ENCODE measurements at regions not wholly inside any gene's neighbourhood (a gene's known extent, or its start where the extent isn't known, plus 50 kb on each side); places are given as distances from the start of the nearest gene placed in this dataset.

DNA sequence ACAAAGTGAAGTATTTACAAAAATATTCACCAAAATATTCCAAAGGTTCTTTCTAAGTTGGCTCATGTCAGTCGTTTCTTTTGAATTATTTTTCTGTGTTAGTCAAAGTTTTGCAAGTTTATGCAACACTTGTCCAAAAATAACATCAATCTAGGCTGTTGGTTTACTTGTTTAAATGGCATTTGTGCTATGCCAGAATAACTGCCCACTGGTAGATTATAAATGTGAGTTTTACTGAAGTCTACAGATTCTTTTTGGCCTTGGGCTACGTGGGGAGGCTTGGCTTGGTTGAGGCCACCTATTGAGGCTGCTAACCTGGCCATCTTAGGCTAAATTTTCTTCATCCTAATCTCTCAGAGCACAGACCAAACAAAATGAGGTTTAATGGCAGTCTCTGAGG is 1091.9 kb upstream of the RAG2 start:
- no peak for DNase-seq (ENCODE audit: low read depth in 1 of 2, low spot score in 1 of 2)

DNA sequence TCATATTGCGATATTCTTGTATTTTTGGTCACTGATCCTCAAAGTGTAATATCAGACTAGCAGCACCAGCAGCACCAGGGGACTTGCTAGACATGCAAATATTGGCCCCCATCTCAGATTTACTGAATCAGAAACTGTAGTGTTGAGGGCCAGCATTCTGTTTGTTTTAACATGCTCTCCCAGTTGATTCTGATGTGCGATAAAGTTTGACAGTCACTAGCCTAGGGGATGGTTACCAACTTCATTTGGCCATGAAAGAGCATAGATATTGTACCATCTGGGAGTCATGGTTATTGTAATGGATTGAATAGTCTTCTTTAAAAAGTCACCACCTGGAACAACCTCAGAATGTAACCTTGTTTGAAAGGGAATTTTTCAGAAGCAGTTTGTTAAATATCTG is 1090.4 kb upstream of the RAG2 start:
- DNase-seq (ENCODE audit: low read depth in 1 of 2, low spot score in 1 of 2), result no peak

DNA sequence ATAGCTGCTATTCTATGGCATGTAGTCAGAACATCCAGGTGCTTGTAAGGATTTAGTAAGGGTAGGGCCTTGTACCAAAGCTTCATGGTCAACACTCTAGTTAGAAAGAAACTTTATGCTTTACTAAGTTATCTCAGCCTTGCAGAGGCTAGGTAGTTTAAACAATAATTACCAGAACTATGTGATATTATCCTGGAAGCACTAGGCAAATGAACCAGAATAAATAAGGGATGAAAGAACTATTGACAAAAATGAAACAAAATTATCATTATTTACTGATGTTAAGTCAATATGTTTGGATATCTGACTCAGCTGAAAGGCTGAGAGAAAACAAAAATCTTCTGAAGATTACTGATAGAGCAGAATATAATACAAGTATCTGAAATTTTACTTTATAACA is 1089.1 kb upstream of the RAG2 start:
- no peak for DNase-seq (ENCODE audit: low read depth in 1 of 2, low spot score in 1 of 2)

DNA sequence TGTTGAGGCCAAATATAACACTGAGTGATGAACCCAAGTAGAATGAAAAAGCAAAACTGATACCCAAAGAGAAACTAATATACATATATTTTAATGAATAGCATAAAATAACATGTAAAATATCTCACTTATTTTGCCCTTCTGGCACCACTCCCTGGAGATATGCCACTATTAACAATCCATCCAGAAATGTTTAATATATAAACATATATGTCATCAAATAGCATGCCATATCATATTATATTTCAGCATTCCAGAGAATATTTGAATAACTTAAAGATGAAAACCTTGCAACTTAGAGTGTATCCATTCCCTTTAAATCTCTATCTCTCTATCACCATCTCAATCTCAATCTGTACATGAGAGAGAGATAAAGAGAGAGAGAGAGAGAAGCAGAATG is 1073.3 kb upstream of the RAG2 start:
- DNase-seq (ENCODE audit: low read depth in 1 of 2, low spot score in 1 of 2), result no peak

DNA sequence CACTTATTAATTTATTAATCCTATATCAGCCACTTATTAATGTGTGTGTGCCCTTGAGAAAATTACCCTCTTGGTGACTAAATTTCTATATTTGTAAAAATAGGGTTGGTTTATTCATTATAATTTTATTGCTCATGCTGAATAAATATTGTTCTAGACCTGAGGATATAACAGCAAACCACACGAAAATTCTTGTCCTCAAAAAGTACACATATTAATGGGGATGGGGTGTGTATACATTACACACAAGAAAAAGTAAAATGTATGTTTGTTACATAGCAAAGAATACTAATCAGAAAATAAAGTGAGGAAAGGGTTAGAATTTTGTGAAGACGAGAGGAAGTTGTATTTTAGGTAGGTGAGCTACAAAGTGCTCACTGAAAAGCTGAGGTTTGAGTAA is 1068.9 kb upstream of the RAG2 start:
- no peak for DNase-seq (ENCODE audit: low read depth in 1 of 2, low spot score in 1 of 2)

DNA sequence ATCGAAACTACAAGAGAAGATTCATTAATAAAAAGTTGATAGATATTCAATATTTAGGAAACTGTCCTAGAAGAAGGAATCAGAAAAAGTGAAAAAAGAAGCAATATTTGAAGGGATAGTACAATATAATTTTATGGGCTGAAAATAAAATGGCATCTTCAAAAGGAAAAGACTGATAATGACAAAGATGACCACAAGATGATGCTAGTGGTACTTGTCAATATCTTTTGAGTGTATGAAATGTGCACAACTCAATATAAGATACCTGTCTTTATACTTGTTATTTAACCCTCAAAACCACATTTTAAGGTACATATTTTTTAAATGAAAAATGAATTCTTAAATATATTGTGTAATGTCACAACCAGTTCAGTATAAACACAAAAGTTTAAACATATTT is 1059.6 kb upstream of the RAG2 start:
- DNase-seq (ENCODE audit: low read depth in 1 of 2, low spot score in 1 of 2), result no peak

DNA sequence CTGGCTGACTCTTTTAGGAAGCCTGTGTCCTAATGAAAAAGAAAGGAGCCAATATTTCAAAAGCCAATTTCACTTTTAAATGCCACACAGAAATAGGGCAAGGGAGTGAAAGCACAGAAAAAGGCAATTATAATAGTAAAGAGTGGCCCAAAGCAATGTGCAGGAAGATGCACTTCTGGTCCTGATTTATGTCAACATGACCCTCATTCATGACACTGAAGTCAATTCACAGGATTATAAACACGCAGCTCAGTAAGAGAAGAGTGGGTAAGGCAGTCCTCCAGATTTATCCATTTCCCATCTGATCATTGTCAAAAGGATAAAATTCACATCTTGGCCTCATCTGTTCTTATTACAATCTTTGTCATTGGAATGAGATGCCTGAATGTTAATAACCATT is 1049.7 kb upstream of the RAG2 start:
- no peak for DNase-seq (ENCODE audit: low read depth in 1 of 2, low spot score in 1 of 2)

DNA sequence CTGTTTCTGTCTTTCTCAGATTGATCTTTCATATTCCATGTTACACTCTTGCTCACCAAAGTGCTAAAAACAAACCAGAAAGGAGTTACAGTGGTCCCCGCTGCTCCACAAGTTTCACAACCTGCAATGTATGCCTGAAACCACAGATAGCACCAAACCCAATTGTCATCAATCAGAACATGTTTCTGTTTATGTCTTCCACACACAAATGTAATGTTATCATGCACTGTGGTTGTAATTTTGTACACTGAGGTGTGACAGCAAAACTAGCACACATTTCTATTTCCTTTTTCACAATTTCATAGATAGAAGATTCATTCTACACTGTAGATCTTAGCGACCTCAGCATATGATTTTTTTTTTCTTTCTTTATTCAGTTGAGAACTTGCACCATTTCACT is 1045.9 kb upstream of the RAG2 start:
- no peak for DNase-seq (ENCODE audit: low read depth in 1 of 2, low spot score in 1 of 2)

DNA sequence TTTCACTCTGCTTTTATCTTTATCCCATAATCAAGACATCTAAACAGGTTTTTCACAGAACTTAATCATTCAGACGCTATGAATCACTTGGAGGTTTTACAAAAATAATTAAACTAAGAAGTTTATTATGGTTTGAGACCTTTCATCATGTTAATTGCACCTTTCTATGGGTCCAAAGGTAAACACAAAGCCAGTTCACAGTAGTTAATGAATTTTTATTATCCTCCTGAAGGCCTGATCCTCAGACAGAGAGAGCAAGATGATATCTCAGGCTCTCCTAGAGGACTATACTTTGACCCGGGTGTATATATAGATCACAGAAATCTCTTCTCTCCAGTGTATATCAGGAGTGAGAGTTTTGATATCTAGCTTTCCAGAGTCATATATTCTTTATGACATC is 1044.3 kb upstream of the RAG2 start:
- DNase-seq (ENCODE audit: low read depth in 1 of 2, low spot score in 1 of 2), result no peak

DNA sequence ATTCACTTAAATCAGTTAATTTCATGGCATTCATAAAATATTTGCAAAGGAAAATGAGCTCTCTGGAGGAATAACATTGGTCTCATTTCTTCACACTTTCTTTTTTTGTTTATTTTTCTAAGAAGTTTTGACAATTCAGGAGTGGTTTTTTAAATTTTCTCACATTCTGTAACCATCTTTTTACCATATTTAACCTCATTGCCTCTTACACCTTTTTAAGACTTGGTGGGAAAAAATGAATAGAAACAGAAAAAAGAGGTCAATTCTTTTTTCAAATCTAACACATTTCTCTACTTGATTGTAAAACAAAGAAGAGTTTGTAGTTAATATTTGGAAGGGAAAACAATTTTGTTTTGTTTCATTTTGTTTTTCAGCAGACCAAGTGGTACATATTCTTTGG is 1034.7 kb upstream of the RAG2 start:
- DNase-seq (ENCODE audit: low read depth in 1 of 2, low spot score in 1 of 2), result no peak

DNA sequence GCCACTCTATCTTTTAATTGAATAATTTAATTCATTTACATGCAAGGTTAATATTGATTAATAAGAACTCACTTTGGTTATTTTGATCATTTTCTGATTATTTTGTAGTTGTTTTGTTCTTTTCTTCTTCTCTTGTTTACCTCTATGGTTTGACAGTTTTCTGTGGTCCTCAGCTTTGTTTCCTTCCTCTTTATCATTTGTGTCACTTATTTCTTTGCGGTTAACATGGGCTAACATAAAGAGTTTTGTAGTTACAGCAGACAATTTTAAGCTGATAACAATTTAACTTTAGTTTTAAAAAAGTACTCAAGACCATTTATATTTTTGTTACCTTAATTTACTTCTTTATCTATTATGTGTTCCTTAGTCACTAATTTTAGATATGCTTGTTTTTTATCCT is 1032.8 kb upstream of the RAG2 start:
- no peak for DNase-seq (ENCODE audit: low read depth in 1 of 2, low spot score in 1 of 2)

DNA sequence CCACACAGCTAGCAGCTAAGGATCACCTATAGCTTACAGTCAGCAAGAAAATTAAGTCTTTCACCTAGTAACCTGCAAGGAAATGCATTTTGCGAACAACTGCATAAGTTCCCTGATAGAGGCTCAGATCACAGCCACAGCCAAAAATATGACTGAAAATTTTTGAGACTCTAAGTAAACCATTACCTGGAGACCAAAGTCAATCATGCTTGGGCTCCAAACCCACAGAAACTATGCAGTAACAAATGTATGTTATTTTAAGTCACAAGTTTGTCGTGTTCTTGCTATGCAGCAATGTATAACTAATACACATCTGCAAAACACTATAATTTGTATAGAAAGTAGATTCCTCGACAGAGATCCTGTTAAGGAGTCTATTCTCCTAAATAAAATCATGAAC is 1025.7 kb upstream of the RAG2 start:
- DNase-seq (ENCODE audit: low read depth in 1 of 2, low spot score in 1 of 2), result no peak

DNA sequence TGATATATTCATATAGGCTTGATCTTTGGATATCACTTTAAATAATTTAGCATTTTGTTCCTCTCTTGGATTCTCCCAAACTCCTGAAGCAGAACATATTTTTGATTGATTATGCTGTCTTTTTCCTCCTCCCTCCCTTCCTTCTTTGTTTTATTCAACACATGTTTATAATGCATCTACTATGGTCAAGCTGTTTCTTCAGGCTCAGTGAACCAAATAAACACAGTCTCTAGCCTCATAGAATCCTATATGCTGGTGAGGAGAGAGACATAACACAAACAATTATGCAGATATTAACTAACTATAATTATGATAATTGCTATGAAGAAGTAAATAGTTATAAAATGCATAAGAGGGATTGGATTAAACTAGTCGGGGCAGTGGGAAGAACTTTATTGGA is 1023.6 kb upstream of the RAG2 start:
- DNase-seq (ENCODE audit: low read depth in 1 of 2, low spot score in 1 of 2), result no peak

DNA sequence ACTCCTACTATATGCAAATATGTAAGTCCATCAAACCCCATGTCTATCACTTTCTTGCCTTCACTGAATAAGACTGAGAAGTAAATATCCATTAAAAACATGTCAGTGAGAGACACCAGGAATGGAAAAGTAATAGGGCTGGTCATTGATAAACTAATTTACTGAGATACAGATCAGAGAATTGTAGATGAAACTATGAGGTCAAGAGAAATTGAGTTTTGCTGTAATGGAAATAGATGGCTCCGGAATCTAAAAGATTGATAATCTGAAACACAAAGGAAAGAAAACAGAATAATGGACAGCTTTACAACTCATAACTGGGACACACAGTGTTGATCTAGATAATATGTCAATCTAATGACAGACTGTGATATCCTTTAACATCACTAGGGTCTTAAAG is 1018.3 kb upstream of the RAG2 start:
- no peak for DNase-seq (ENCODE audit: low read depth in 1 of 2, low spot score in 1 of 2)

DNA sequence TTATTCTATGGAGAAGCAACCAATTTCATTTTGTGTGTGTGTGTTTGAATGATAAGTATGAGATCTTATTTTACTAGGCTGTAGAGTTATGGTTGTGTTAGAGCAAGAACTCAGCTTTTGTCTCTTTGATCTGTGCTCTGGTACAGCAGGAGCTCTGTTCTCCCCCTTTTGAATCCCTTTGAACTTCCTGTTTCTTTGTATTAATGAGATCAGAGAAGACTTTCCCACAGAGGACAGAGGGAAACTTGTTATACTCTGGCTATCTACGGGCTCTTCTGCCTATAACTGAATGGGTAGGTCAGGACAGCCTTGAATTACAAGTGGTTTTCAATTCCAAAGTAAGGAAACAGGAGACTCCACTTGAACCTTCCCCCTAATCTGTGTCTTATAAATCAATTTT is 1015.0 kb upstream of the RAG2 start:
- no peak for DNase-seq (ENCODE audit: low read depth in 1 of 2, low spot score in 1 of 2)

DNA sequence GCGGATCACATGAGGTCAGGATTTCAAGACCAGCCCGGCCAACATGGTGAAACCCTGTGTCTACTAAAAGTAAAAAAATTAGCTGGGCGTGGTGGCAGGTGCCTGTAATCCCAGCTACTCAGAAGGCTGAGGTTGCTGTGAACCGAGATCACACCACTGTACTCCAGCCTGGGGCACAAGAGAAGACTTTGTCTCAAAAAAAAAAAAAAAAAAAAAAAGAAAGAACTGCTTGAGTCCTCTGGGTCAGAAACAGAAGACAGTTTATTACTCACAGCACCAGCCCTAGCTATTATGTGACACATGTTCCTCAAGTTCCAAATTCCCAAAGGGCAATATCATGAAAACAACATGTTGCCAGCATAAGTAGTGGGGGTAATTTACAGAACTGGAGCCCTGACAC is 1014.1 kb upstream of the RAG2 start:
- no peak for DNase-seq (ENCODE audit: low read depth in 1 of 2, low spot score in 1 of 2)

DNA sequence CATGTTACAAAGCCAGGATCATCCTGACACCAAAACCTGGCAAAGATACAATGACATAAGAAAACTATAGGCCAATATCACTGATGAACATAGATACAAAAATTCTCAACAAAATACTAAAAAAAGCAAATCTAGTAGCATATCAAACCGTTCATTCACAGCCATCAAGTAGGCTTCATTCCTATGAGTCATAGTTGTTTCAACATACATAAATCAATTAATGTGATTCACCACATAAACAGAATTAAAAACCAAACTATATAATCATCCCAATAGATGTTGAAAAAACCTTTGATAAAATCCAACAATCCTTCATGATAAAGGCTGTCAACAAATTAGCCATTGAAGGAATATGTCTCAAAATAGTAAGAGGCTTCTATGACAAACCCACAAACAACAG is 1007.2 kb upstream of the RAG2 start:
- no peak for DNase-seq (ENCODE audit: low read depth in 1 of 2, low spot score in 1 of 2)

DNA sequence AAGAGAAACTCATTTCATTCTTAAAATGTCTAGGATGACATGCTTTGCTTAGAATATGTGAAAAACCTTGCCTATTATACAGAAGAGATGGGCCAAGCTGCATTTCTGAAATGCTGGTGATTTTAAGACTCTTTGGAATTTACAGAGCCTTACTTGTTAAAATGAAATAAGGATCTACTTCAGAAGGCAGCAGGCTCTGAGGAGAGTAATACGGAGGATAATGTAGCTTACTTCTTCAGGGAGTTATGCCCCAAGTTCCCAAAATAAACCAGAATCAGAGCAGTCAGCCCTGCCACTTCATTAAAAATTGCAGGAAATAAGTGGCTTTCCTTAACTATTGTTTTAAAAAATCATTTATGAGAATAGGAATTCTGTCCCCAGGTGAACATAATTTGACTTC is 1000.3 kb upstream of the RAG2 start:
- DNase-seq (ENCODE audit: low read depth in 1 of 2, low spot score in 1 of 2), result no peak

DNA sequence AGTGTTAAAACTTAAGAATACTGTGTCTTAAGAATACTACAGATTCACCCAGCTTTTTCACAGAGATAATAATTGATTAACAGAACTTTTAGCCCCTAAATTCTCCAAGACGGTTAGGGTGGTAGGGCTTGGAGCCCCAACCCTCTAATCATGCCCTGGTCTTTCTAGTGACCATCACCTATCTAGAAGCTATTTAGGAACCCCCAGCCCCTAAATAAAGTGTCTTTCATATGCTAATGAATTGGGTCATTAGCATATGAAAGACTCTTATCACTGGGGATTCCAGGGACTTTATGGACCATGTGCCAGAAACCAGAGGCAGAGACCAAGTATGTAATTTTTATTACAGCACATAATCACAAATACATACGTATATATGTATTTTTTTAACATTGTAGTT is 999.7 kb upstream of the RAG2 start:
- DNase-seq (ENCODE audit: low read depth in 1 of 2, low spot score in 1 of 2), result no peak

DNA sequence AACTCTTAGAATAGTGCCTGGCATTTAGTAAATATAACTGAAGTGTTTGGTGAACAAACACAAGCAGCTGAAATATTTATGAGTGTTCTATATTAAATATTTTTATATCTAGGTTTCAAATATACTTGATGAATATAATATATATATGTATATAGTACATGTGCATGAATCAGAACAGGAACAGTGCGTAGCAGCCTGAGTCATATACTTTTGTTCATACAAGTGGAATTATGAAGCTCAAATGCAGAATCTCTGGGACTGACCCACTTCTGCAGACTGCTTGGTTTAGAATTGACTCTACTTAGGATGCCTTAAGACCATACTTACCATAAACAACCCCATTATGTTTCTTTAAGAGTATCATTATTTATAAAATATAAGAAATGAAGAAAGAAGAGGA is 997.8 kb upstream of the RAG2 start:
- DNase-seq (ENCODE audit: low read depth in 1 of 2, low spot score in 1 of 2), result no peak

DNA sequence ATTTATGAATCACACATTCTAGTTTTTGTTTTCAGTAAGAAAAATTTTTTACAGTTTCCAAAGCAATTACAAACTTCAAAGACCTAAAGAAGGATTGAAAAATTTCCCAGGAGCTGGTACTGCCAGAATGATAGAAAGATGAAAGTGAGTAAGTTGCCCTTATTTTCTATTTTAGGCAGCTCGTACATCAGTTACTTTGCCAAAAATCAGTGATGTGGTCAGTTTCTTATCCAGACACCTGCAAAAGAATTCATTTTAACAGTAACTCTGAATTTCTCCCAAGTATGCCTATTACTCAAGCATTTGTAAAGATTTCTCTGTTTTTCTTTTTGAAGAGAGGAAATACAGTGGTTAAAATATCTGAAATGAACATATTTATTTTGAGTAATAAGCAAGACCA is 976.3 kb upstream of the RAG2 start:
- no peak for DNase-seq (ENCODE audit: low read depth in 1 of 2, low spot score in 1 of 2)

DNA sequence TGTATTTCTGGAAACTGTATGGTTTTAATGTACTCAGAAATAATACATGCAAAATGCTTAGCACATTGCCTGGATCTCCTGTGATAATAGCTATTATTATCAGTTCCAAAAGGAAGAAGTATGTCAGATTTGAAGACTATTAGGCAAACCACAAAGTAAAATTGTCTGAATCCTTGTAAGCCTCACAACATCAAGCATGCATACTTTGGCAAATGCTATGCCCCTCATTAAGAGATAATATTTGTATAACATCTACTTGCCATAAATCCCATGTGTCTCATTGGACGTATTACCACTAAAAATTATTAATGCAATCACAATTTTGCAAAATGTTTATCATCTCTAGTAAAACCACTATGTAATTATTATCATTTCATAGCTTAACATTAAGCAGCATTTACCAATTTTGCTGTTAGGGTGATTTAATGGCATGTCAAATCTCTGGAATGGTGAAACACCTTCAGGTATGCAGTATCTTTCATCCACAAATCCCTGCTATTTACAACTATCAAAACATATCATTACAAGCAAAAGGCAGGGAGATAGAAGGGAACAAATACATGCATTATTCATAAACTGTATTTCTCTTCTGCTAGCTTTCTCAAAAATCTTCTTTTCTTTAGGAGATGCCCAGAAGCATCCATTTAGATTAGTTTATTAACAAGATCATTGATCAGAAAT is 974.6 kb upstream of the RAG2 start:
- DNase-seq (ENCODE audit: low read depth in 1 of 2, low spot score in 1 of 2), result no peak

DNA sequence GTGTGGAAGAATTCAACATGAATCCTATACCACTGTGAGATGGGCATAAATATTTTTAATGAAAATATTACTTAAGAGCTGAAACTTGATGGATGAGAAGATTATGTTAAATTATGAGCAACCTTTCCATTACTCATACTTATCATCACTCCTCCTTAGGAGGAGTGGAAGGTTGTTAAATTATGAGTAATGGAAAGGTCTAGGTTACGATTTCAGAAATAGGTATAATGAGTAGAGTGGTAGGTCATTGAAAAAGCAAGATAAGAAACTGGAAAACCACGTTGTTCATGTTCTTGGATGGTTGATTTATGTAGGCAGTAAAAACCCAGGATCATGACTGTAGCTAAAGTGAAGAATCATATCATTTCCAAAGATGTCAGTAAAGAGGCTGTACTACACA is 973.2 kb upstream of the RAG2 start:
- no peak for DNase-seq (ENCODE audit: low read depth in 1 of 2, low spot score in 1 of 2)

DNA sequence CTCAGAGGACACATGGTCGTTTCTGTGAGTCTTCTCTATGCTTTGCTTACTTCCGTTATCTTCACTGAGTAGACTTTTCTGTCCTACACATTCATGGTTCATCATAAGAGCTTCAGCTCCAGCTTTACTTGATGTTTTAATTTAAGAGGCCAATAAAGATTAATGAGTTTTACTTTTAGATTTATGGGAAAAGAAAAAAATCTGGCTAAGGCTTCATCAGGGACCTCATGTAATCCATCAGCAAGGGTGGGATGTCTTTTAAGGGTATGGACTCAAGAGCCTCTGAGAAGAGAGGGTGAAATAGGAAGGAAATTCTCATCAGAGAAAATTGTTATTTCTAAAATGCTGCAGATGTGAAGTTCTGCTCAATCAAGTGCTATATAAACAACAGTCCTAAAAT is 963.0 kb upstream of the RAG2 start:
- DNase-seq (ENCODE audit: low read depth in 1 of 2, low spot score in 1 of 2), result no peak
